DOHH2 (cell line): ENCODE measurements at regions not wholly inside any gene's neighbourhood (a gene's known extent, or its start where the extent isn't known, plus 50 kb on each side); places are given as distances from the start of the nearest gene placed in this dataset.
"Not testable (repeated sequence)": the region's sequence is repeated elsewhere in the genome, so short reads cannot be mapped to it uniquely, and the experiment has no call there.

Experiments used
- H3F3A ChIP-seq: fragments of 200-600 bp; sonication (generic), shearing (Covaris generic); 2 replicates; pipeline ENCODE4 v1.6.0; 2016; ENCODE audit warnings: antibody characterized with exemption, mild to moderate bottlenecking; ENCODE audit not compliant: control insufficient read depth, insufficient read depth
- H3K27ac ChIP-seq: fragments of 200-600 bp; sonication (generic); 2 replicates; pipeline ENCODE4 v1.5.1; 2014; ENCODE audit warnings: low read depth, mild to moderate bottlenecking, low read length, moderate library complexity
- H3K27me3 ChIP-seq: fragments of 200-600 bp; sonication (generic); 2 replicates; pipeline ENCODE4 v1.6.1; 2014; ENCODE audit warnings: mild to moderate bottlenecking, low read length, mixed read lengths; ENCODE audit not compliant: control insufficient read depth
- H3K36me3 ChIP-seq: fragments of 200-600 bp; sonication (generic); 2 replicates; pipeline ENCODE4 v1.6.1; 2014; ENCODE audit warnings: mild to moderate bottlenecking, low read length, moderate library complexity, mixed read lengths; ENCODE audit not compliant: control insufficient read depth
- H3K4me1 ChIP-seq: fragments of 200-600 bp; sonication (generic); 2 replicates; pipeline ENCODE4 v1.6.1; 2014; ENCODE audit warnings: mild to moderate bottlenecking, low read length, mixed read lengths; ENCODE audit not compliant: control insufficient read depth
- H3K4me2 ChIP-seq: fragments of 200-600 bp; sonication (generic); 2 replicates; pipeline ENCODE4 v1.6.0; 2014; ENCODE audit warnings: mild to moderate bottlenecking, low read length, moderate library complexity
- H3K4me3 ChIP-seq: fragments of 200-600 bp; sonication (generic); 2 replicates; pipeline ENCODE4 v1.5.1; 2014; ENCODE audit warnings: mild to moderate bottlenecking, low read length, mixed read lengths
- H3K79me2 ChIP-seq: fragments of 200-600 bp; sonication (generic); 2 replicates; pipeline ENCODE4 v1.6.1; 2014; ENCODE audit warnings: mild to moderate bottlenecking, low read length, mixed read lengths; ENCODE audit not compliant: control insufficient read depth
- H3K9me2 ChIP-seq: fragments of 200-600 bp; sonication (generic); replicated peaks from 2 replicates; pipeline ENCODE4 v1.6.1; 2014; ENCODE audit warnings: mild to moderate bottlenecking, low read length, mixed read lengths; ENCODE audit not compliant: control insufficient read depth
- H3K9me3 ChIP-seq: fragments of 200-600 bp; sonication (generic); 2 replicates; pipeline ENCODE4 v1.6.1; 2014; ENCODE audit warnings: antibody characterized with exemption, low read length, mixed read lengths; ENCODE audit not compliant: control insufficient read depth, insufficient read depth
- H4K20me1 ChIP-seq: fragments of 200-600 bp; sonication (generic); 2 replicates; pipeline ENCODE4 v1.6.0; 2014; ENCODE audit warnings: low read depth, mild to moderate bottlenecking, antibody characterized with exemption, low read length, moderate library complexity; ENCODE audit not compliant: control insufficient read depth, insufficient read depth
- EZH2phosphoT487 ChIP-seq: fragments of 200-600 bp; sonication (generic); IDR thresholded peaks from 2 replicates; pipeline ENCODE4 v1.6.1; 2017; ENCODE audit warnings: borderline replicate concordance, mild to moderate bottlenecking, antibody characterized with exemption, low read length, moderate library complexity, mixed read lengths
- TF ChIP-seq, protein P1 (sequence below): fragments of 200-600 bp; sonication (generic); IDR thresholded peaks from one replicate; pipeline ENCODE4 v1.5.1; 2014; ENCODE audit warnings: antibody characterized with exemption, mild to moderate bottlenecking, low read depth, low read length; ENCODE audit not compliant: poor library complexity, severe bottlenecking

DNA sequence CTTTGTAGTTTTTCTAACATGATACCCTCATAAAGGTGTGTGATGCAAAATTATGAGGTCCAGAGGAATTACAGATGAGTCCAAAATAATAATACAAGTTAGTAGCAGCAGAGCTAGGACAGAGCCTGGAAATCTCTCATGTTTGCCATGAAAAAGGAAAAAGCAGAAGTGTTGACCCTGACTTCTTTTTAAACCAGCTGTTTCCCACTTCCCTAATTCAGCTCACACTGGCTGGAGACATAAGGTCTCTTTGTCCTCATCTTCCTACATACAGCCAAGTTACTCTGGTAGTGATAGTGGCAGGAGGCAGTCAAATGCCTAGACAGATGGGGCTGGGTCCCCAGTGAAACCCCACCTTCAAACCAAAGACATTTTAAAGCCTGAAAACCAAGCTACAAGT, 269.2 kb downstream of the C7orf25 start:
- Histone ChIP-seq H3K36me3 (no peaks in the 10 kb centered on the region), H3K27ac (no peak overlapping the region), H4K20me1 (no peaks in the 10 kb centered on the region), H3K27me3 (no peaks in the 10 kb centered on the region), H3K4me2 (no peak overlapping the region), H3K4me3 (no peak overlapping the region), H3F3A (no peaks in the 10 kb centered on the region), H3K79me2 (no peaks in the 10 kb centered on the region), H3K9me3 (peaks cover 9% of the 10 kb centered on the region; the same call in 1 of the 2 replicates), H3K4me1 (no peaks in the 10 kb centered on the region), H3K9me2 (no peaks in the 10 kb centered on the region)
- no peak for TF ChIP-seq EZH2phosphoT487
- TF ChIP-seq, protein P1, sequence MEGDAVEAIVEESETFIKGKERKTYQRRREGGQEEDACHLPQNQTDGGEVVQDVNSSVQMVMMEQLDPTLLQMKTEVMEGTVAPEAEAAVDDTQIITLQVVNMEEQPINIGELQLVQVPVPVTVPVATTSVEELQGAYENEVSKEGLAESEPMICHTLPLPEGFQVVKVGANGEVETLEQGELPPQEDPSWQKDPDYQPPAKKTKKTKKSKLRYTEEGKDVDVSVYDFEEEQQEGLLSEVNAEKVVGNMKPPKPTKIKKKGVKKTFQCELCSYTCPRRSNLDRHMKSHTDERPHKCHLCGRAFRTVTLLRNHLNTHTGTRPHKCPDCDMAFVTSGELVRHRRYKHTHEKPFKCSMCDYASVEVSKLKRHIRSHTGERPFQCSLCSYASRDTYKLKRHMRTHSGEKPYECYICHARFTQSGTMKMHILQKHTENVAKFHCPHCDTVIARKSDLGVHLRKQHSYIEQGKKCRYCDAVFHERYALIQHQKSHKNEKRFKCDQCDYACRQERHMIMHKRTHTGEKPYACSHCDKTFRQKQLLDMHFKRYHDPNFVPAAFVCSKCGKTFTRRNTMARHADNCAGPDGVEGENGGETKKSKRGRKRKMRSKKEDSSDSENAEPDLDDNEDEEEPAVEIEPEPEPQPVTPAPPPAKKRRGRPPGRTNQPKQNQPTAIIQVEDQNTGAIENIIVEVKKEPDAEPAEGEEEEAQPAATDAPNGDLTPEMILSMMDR, result no peak

DNA sequence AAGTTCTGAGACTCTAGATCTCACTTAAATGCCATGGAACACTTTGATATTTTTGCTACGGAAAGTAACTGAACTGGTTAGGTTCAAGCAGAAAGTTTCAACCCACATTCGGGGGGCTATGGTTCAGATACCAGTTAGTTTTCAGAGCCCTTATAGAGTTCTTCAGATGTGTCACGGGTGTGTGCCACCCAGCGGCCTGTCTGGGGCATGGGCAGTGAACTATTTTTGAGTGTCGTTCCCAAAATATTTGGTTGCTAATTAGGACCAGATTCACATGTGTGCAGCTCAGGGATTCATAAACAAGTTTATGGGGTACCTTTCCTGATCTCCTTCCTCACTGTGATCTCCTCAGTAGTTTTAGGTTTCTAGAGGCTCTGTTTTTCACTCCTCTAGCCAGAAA, 271.9 kb downstream of the C7orf25 start:
- no peak overlapping the region for H3K27ac ChIP-seq
- H3K4me1 ChIP-seq, result no peaks in the 10 kb centered on the region
- no peaks in the 10 kb centered on the region for H3K79me2 ChIP-seq
- H3K9me3 ChIP-seq, result peaks cover 9% of the 10 kb centered on the region; the same call in 1 of the 2 replicates
- no peaks in the 10 kb centered on the region for H4K20me1 ChIP-seq
- H3K36me3 ChIP-seq, result no peaks in the 10 kb centered on the region
- no peak overlapping the region for H3K4me2 ChIP-seq
- H3K27me3 ChIP-seq, result no peaks in the 10 kb centered on the region
- no peak for TF ChIP-seq EZH2phosphoT487
- TF ChIP-seq, protein P1, result no peak
- H3K4me3 ChIP-seq, result no peak overlapping the region
- H3F3A ChIP-seq, result no peaks in the 10 kb centered on the region
- no peaks in the 10 kb centered on the region for H3K9me2 ChIP-seq

DNA sequence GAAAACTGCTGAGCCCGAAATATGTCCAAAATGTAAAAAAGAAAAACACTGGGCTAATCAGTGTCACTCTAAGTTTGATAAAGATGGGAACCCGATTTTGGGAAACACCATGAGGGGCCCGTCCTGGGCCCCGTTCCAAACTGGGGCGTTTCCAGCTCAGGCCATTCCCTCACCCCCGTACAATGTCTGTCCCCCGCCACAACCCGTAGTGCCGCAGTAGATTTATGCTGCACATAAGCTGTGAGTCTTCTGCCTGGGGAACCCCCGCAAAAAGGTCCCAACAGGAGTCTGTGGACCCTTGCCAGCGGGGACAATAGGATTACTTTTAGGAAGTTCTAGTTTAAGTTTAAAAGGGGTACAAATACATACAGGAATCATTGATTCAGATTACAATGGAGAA, 275.5 kb downstream of the C7orf25 start:
- not testable (repeated sequence) for H3K4me3 ChIP-seq, H4K20me1 ChIP-seq, H3K27me3 ChIP-seq, H3K36me3 ChIP-seq, H3K9me2 ChIP-seq, H3K4me2 ChIP-seq, H3K9me3 ChIP-seq, H3F3A ChIP-seq, H3K27ac ChIP-seq, H3K79me2 ChIP-seq, H3K4me1 ChIP-seq

DNA sequence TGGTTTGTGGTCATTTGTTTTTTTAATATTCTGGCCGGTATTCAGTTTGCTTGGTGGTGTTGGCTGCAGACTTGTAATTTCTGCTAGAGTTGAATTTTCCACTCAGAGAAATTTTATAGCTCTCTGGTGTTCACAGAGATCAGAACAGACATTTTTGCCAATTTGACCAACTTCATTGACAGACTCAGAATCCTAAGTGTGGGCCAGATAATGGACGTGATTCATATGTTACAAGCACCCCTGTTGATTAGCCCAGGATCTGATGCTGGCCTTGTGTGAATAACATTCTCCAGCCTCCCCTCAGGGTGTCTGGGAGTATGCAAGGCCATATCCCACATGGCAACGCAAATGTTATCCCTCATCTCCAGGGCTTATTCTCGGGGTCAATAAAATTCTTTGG, 283.8 kb downstream of the C7orf25 start:
- Histone ChIP-seq H3K4me1 (no peaks in the 10 kb centered on the region), H3F3A (no peaks in the 10 kb centered on the region), H3K4me3 (no peak overlapping the region), H3K79me2 (no peaks in the 10 kb centered on the region), H3K36me3 (no peaks in the 10 kb centered on the region), H3K27ac (no peak overlapping the region), H4K20me1 (no peaks in the 10 kb centered on the region), H3K9me2 (no peaks in the 10 kb centered on the region), H3K9me3 (no peaks in the 10 kb centered on the region), H3K4me2 (no peak overlapping the region), H3K27me3 (no peaks in the 10 kb centered on the region)
- no peak for TF ChIP-seq EZH2phosphoT487
- TF ChIP-seq, protein P1, result no peak
